ENCODE measurements at regions not wholly inside any gene's neighbourhood (a gene's known extent, or its start where the extent isn't known, plus 50 kb on each side); places are given as distances from the start of the nearest gene placed in this dataset.
"Not testable (repeated sequence)": the region's sequence is repeated elsewhere in the genome, so short reads cannot be mapped to it uniquely, and the experiment has no call there.

DNA sequence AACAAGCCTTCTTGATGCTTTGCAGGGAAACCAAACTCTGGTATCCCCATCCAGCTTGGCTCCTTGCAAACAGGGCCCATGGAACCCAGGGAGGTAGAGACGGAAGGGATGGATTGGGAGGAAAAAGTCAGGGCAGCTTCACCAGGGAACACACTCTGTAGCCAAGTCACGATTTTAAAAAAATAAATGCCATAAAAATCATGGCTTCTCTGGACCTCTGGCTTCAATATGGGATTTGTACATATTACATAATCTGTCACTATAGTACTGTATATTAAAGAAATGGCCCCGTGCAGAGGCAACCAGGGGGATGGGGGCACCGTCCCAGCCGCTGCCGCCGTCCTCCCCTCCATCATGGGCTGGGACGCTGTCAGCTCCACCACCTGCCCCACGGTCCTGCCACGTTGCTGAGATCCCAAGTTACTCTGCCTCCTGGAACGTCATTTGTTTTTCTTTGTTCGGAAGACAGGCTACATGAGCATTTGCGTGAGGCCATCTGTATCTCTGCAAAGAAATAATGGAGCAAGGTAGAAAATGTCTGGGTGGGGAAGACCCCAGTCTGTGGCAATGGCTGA lies 313.3 kb downstream of the ZNF536 start:
- DNase-seq (ENCODE audit: low read depth), result no peak
- no peak overlapping the region for H3K4me3 ChIP-seq (ENCODE audit: low read depth, low read length)

- no peak for DNase-seq (ENCODE audit: low read depth)
- H3K4me3 ChIP-seq (ENCODE audit: low read depth, low read length), result no peak overlapping the region
These were observed 312.4 kb downstream of the ZNF536 start for GRCh38 chr19:30684613-30685012.

- DNase-seq (ENCODE audit: low read depth), result peak; percentile 42
These were observed 310.9 kb downstream of the ZNF536 start for GRCh38 chr19:30682999-30683536.

DNA sequence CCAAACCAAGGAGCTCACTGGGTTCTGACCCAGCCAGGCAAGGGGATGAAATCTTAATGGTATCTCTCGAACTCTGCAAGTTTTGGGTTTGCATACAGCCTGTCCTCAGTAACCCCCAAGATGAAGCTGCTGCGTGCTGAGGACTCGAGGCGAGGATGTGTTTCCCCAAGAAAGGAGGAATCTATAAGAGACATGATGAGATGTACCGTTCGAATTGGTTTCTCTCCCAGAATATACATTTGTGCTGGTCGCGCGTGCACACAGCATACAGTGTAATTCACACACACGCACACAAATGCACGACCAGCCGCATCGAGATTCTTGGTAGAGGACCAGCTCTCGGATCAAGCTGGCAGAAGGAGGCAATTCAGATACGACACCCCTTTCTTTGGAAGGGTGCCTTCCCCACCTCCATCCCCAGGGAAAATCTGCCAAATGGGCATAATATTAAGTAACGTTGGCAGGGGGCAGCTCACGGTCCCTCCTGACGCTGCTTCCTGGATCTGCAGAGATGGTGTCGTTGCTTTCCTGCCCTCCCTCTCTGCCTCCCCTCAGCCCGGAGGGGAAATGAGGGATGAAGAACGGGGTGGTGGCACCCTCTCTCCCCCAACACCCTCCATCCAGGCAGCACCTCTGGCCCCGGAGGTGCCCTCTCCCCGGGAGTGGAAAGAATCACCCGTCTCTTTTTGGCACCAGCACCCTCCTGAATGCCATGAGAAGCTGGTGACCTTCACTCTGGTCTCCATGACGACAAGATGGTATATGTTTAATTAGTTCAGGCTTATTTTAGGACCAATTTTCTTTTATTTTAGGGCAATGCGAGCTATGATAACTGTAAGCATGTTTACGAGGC lies 310.2 kb downstream of the ZNF536 start:
- DNase-seq (ENCODE audit: low read depth), result no peak
- H3K4me3 ChIP-seq (ENCODE audit: low read depth, low read length), result no peak overlapping the region

More at GRCh38 chr19:30682999-30683536, 310.9 kb downstream of the ZNF536 start:
- no peak overlapping the region for H3K4me3 ChIP-seq (ENCODE audit: low read depth, low read length)

- DNase-seq (ENCODE audit: low read depth), result no peak
- H3K4me3 ChIP-seq (ENCODE audit: low read depth, low read length), result no peak overlapping the region
These were observed 309.2 kb downstream of the ZNF536 start for GRCh38 chr19:30681162-30682100.

DNA sequence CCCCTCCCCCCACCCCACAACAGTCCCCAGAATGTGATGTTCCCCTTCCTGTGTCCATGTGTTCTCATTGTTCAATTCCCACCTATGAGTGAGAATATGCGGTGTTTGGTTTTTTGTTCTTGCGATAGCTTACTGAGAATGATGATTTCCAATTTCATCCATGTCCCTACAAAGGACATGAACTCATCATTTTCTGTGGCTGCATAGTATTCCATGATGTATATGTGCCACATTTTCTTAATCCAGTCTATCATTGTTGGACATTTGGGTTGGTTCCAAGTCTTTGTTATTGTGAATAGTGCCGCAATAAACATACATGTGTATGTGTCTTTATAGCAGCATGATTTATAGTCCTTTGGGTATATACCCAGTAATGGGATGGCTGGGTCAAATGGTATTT lies 308.2 kb downstream of the ZNF536 start:
- not testable (repeated sequence) for H3K4me3 ChIP-seq (ENCODE audit: low read depth, low read length); DNase-seq (ENCODE audit: low read depth)

- DNase-seq (ENCODE audit: low read depth), result no peak
- H3K4me3 ChIP-seq (ENCODE audit: low read depth, low read length), result no peak overlapping the region
These were observed 307.6 kb downstream of the ZNF536 start for GRCh38 chr19:30679789-30680188.

DNA sequence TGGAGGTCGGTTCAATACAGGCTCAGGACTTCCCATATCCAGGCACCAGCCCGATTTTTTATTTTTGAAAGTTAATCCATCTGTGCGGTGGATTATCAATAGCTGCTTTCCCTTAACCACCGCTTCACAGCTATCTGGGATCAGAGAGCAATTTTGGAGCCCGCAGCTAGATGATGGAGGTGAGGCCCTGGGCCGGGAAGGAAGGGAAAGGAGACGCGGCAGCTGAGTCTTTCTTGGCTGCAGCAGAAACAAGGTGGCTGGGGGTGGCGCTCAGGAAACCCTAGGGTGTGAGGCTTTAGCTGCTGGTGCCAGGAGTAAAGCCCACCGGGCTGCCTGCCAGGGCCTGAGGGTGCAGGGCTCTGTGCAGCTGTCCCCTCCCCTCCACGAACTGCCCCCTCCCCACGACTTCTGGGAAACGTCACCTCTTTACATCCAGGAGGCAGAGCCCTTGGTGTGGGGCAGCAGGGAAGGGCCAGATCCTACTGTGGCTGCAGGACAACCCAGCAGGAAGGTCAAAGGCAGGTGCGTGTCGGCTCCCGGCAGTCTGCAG lies 307.0 kb downstream of the ZNF536 start:
- no peak overlapping the region for H3K4me3 ChIP-seq (ENCODE audit: low read depth, low read length)
- no peak for DNase-seq (ENCODE audit: low read depth)

DNA sequence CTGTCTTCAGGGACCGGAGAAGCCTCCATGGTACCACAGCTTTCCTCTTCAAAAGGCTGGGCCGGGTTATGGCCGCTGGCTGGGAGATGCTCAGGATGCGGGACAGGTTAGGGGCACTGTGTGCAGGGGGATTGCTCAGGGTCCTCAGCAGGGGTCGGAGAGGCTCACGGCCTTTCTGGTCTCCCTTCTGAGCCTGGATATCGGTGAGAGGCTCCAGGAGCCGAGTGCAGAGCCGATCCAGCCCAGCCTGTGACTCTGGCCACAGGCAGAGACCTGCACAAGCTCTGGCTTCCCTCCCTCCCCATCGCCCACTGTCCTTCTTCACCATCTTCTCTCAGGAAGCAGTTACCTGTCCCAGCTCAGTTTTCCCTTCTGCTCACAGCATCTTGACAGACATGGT lies 306.0 kb downstream of the ZNF536 start:
- no peak overlapping the region for H3K4me3 ChIP-seq (ENCODE audit: low read depth, low read length)
- no peak for DNase-seq (ENCODE audit: low read depth)

GRCh38 chr19:30677702-30678101 lies 305.5 kb downstream of the ZNF536 start:
- no peak overlapping the region for H3K4me3 ChIP-seq (ENCODE audit: low read depth, low read length)

DNA sequence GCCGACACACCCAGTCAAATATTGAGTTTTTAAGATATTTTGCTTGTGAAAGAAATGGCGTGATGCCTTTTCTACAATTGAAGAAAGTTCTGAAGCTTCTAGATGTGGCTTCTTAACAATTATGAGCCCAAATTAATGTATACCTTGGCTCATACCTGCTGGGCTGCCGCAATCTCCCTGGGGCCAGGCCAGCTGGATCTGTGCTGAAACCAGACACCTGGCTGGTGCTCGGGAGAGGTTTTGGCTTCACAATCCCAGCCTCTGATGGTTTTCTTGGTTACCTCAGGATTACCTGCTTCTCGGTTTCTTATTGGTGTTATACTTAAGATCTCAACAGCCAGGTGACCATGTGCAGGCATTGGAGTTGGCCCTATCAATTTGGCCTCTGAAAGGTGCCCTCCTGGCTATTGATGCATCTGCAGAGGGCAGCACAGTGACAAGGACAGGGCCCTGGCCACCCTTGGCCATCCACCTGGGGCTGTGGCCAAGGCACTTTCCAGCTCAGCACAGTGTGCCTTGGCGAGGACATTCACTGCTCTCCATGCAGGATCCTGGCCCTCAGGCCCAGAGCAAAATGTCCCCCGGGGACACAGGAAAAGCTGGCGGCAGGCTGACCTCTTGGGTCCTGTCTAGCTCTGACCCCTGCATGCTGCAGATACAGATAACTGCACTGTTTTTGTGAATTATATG lies 305.0 kb downstream of the ZNF536 start:
- DNase-seq (ENCODE audit: low read depth), result no peak
- H3K4me3 ChIP-seq (ENCODE audit: low read depth, low read length), result no peak overlapping the region

More at GRCh38 chr19:30677702-30678101, 305.5 kb downstream of the ZNF536 start:
- DNase-seq (ENCODE audit: low read depth), result no peak

- no peak overlapping the region for H3K4me3 ChIP-seq (ENCODE audit: low read depth, low read length)
- no peak for DNase-seq (ENCODE audit: low read depth)
These were observed 302.9 kb downstream of the ZNF536 start for GRCh38 chr19:30675086-30675485.

- no peak for DNase-seq (ENCODE audit: low read depth)
- H3K4me3 ChIP-seq (ENCODE audit: low read depth, low read length), result no peak overlapping the region
These were observed 302.5 kb downstream of the ZNF536 start for GRCh38 chr19:30674656-30675055.

GRCh38 chr19:30673336-30673735 lies 301.2 kb downstream of the ZNF536 start:
- DNase-seq (ENCODE audit: low read depth), result no peak
- H3K4me3 ChIP-seq (ENCODE audit: low read depth, low read length), result no peak overlapping the region

GRCh38 chr19:30672926-30673325 lies 300.7 kb downstream of the ZNF536 start:
- H3K4me3 ChIP-seq (ENCODE audit: low read depth, low read length), result no peak overlapping the region
- no peak for DNase-seq (ENCODE audit: low read depth)

DNA sequence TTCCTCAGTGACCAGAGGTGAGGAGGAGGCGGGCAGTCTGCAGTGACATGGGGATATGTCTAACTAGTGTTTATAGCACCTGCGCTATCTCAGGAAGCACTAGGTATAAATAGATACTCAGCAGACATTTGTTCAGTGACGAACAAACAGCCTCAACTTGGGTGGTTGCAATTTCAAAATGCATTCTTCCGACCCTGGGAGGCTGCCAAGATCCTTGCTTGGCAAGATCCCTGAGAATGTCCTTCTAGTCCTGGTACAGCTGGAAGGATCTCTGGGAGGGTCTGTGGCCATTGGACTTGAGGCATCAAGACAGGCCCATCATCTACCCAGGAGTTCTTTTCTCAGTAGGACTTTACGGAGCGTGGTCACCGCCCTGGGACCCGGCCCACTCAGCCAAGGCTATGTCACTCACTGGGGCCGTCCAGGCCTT lies 299.5 kb downstream of the ZNF536 start:
- H3K4me3 ChIP-seq (ENCODE audit: low read depth, low read length), result no peak overlapping the region
- no peak for DNase-seq (ENCODE audit: low read depth)

- H3K4me3 ChIP-seq (ENCODE audit: low read depth, low read length), result no peak overlapping the region
- DNase-seq (ENCODE audit: low read depth), result no peak
These were observed 299.1 kb downstream of the ZNF536 start for GRCh38 chr19:30671367-30671619.

- DNase-seq (ENCODE audit: low read depth), result no peak
These were observed 298.6 kb downstream of the ZNF536 start for GRCh38 chr19:30670562-30671366.

More at GRCh38 chr19:30670562-30671366, 298.6 kb downstream of the ZNF536 start:
- no peak overlapping the region for H3K4me3 ChIP-seq (ENCODE audit: low read depth, low read length)
